HCT116 (cell line): ENCODE measurements at regions not wholly inside any gene's neighbourhood (a gene's known extent, or its start where the extent isn't known, plus 50 kb on each side); places are given as distances from the start of the nearest gene placed in this dataset.
A peak's percentile ranks its signal among the peaks of the same experiment; 100 is the strongest.

Experiments
- ATAC-seq: fragments of 200-7000 bp; cut with Tn5 transposase; 2 replicates; pipeline ENCODE4 v1.9.1; 2020; ENCODE audit warnings: mild to moderate bottlenecking, moderate library complexity
- BruUV-seq: library from RNA; stranded (reverse); fragments of 400-500 nt; replicated peaks from 2 replicates; lab custom pipeline; 2021; lab: Mats Ljungman, UMichigan
- CTCF ChIA-PET: fragments of 300-600 bp; sonication (Branson Sonifier 250); formaldehyde crosslinking; loops from one replicate; lab custom pipeline; 2021; ENCODE audit warnings: antibody characterized with exemption; lab: Charles Lee
- POLR2A ChIA-PET: fragments of 300-600, 350-600 bp; sonication (Branson Sonifier 250); formaldehyde crosslinking; loops from one replicate; lab custom pipeline; 2021; ENCODE audit warnings: antibody characterized with exemption; lab: Charles Lee
- RAD21 ChIA-PET, 2 experiments: fragments of 300-600 bp; sonication (Branson Sonifier 250); formaldehyde crosslinking; loops; one replicate each; lab custom pipeline; 2023; ENCODE audit warnings: low total read pairs in 2 of 2; ENCODE audit not compliant: uncharacterized antibody in 2 of 2, unreplicated experiment in 2 of 2, low non-redundant PET in 1 of 2; lab: Charles Lee
- DNase-seq: peaks from one replicate; pipeline ENCODE4 v3.0.0-alpha.2; 2010; ENCODE audit warnings: low read depth, low spot score
- H2AFZ ChIP-seq: fragments of 200-600 bp; shearing (Covaris generic), sonication (generic); 2 replicates; pipeline ENCODE4 v1.6.1; 2017; ENCODE audit warnings: low read depth, mixed run types, mixed read lengths, antibody characterized with exemption, low read length; ENCODE audit not compliant: poor library complexity, severe bottlenecking
- H3K27ac ChIP-seq: 2 replicates; pipeline ENCODE4 v1.5.1; 2012; ENCODE audit warnings: low read depth, low read length
- H3K27me3 ChIP-seq: fragments of 200-600 bp; sonication (generic); 2 replicates; pipeline ENCODE4 v1.6.1; 2016; ENCODE audit warnings: mixed run types, low read length, mixed read lengths; ENCODE audit not compliant: insufficient read depth
- H3K36me3 ChIP-seq, 2 experiments: fragments of 200-500 bp in 1 of 2; fragments of 200-600 bp in 1 of 2; sonication (Bioruptor generic) in 1 of 2; sonication (generic) in 1 of 2; 2 replicates each; pipeline versions ENCODE4 v1.5.1 to v1.6.1; 2014 to 2016; ENCODE audit warnings: low read length in 2 of 2, inconsistent platforms in 1 of 2, mixed read lengths in 1 of 2, mixed run types in 1 of 2; ENCODE audit not compliant: insufficient read depth in 2 of 2, control insufficient read depth in 1 of 2
- H3K4me1 ChIP-seq, 2 experiments: fragments of 200-600 bp in 1 of 2; sonication (generic) in 1 of 2; 2 replicates each; pipeline versions ENCODE4 v1.5.1 to v1.6.1; 2012 to 2017; ENCODE audit warnings: low read length in 2 of 2, inconsistent platforms in 1 of 2, mild to moderate bottlenecking in 1 of 2, mixed read lengths in 1 of 2, mixed run types in 1 of 2, moderate library complexity in 1 of 2; ENCODE audit not compliant: insufficient read depth in 2 of 2, control insufficient read depth in 1 of 2
- H3K4me2 ChIP-seq: fragments of 200-600 bp; sonication (generic); 2 replicates; pipeline ENCODE4 v1.6.1; 2017; ENCODE audit warnings: mixed run types, low read length, mixed read lengths
- H3K4me3 ChIP-seq, 2 experiments: fragments of 200-600 bp in 1 of 2; sonication (generic) in 1 of 2; replicated peaks in 1 of 2; 2 replicates each; pipeline ENCODE4 v1.5.1; 2011 to 2016; ENCODE audit warnings: low read length in 2 of 2, control low read depth in 1 of 2, low read depth in 1 of 2, mild to moderate bottlenecking in 1 of 2, mixed read lengths in 1 of 2, mixed run types in 1 of 2
- H3K79me2 ChIP-seq: fragments of 200-600 bp; sonication (generic); 2 replicates; pipeline ENCODE4 v1.6.1; 2017; ENCODE audit warnings: mild to moderate bottlenecking, mixed run types, low read length, moderate library complexity, mixed read lengths; ENCODE audit not compliant: insufficient read depth
- H3K9ac ChIP-seq: fragments of 200-600 bp; sonication (generic); 2 replicates; pipeline ENCODE4 v1.6.1; 2016; ENCODE audit warnings: low read length, mixed read lengths
- H3K9me2 ChIP-seq: fragments of 200-600 bp; sonication (generic), shearing (Covaris generic); 2 replicates; pipeline ENCODE4 v1.6.1; 2017; ENCODE audit warnings: mixed run types, mild to moderate bottlenecking, moderate library complexity; ENCODE audit not compliant: insufficient read depth
- H3K9me3 ChIP-seq, 2 experiments: fragments of 200-500 bp in 1 of 2; fragments of 200-600 bp in 1 of 2; sonication (Bioruptor generic) in 1 of 2; sonication (generic) in 1 of 2; 2 replicates each; pipeline ENCODE4 v1.6.1; 2014 to 2017; ENCODE audit warnings: low read length in 2 of 2, mixed read lengths in 2 of 2, inconsistent platforms in 1 of 2, low read depth in 1 of 2, mild to moderate bottlenecking in 1 of 2, mixed run types in 1 of 2, moderate library complexity in 1 of 2; ENCODE audit not compliant: control insufficient read depth in 1 of 2, insufficient read depth in 1 of 2
- H4K20me1 ChIP-seq: fragments of 200-600 bp; sonication (generic), shearing (Covaris generic); 2 replicates; pipeline ENCODE4 v1.6.1; 2017; ENCODE audit warnings: mixed run types, mild to moderate bottlenecking, moderate library complexity; ENCODE audit not compliant: insufficient read depth
- CBX3 ChIP-seq: IDR thresholded peaks from 2 replicates; pipeline ENCODE4 v1.6.1; 2012; ENCODE audit warnings: low read depth
- CEBPB ChIP-seq: IDR thresholded peaks from 2 replicates; pipeline ENCODE4 v1.6.1; 2012; ENCODE audit warnings: low read depth
- ELF1 ChIP-seq: IDR thresholded peaks from 2 replicates; pipeline ENCODE4 v1.6.1; 2012; ENCODE audit warnings: low read depth, borderline replicate concordance
- EZH2phosphoT487 ChIP-seq: fragments of 200-600 bp; IDR thresholded peaks from 2 replicates; pipeline ENCODE4 v1.6.1; 2018; ENCODE audit warnings: antibody characterized with exemption, borderline replicate concordance
- FOSL1 ChIP-seq: IDR thresholded peaks from 2 replicates; pipeline ENCODE4 v1.6.1; 2012; ENCODE audit warnings: low read depth
- JUND ChIP-seq: IDR thresholded peaks from 2 replicates; pipeline ENCODE4 v1.6.1; 2012
- POLR2A ChIP-seq: IDR thresholded peaks from 2 replicates; pipeline ENCODE4 v1.7.0; 2011; ENCODE audit warnings: borderline replicate concordance; ENCODE audit not compliant: insufficient read depth, insufficient read length; ENCODE audit errors: extremely low read depth
- POLR2AphosphoS5 ChIP-seq: IDR thresholded peaks from 2 replicates; pipeline ENCODE4 v1.6.1; 2011; ENCODE audit warnings: mild to moderate bottlenecking, low read depth, low read length, moderate library complexity
- RAD21 ChIP-seq: IDR thresholded peaks from 2 replicates; pipeline ENCODE4 v1.6.1; 2012; ENCODE audit warnings: low read depth, mild to moderate bottlenecking
- SIN3A ChIP-seq: IDR thresholded peaks from 2 replicates; pipeline ENCODE4 v1.6.1; 2012; ENCODE audit warnings: low read depth
- SP1 ChIP-seq: IDR thresholded peaks from 2 replicates; pipeline ENCODE4 v1.6.1; 2012; ENCODE audit warnings: low read depth
- SRF ChIP-seq: IDR thresholded peaks from 2 replicates; pipeline ENCODE4 v1.6.1; 2012; ENCODE audit warnings: low read depth
- TCF7L2 ChIP-seq: IDR thresholded peaks from 2 replicates; pipeline ENCODE4 v1.7.0; 2011; ENCODE audit warnings: borderline replicate concordance, inconsistent platforms; ENCODE audit not compliant: insufficient read depth, insufficient read length; ENCODE audit errors: extremely low read depth
- YY1 ChIP-seq: IDR thresholded peaks from 2 replicates; pipeline ENCODE4 v1.6.1; 2011; ENCODE audit warnings: low read length, low read depth, moderate library complexity, mild to moderate bottlenecking; ENCODE audit not compliant: insufficient replicate concordance; ENCODE audit errors: extremely low read depth
- ZFX ChIP-seq: fragments of 450-650 bp; IDR thresholded peaks from 2 replicates; pipeline ENCODE4 v1.6.1; 2017
- ZNF274 ChIP-seq: fragments of 200-500 bp; sonication (Bioruptor generic); IDR thresholded peaks from 2 replicates; pipeline ENCODE4 v1.6.1; 2014; ENCODE audit warnings: mild to moderate bottlenecking, low read depth, low read length, inconsistent platforms
- intact Hi-C: fragments of 100-400 bp; cut with micrococcal nuclease; formaldehyde crosslinking; loops from 2 replicates; pipeline ENCODE4 v1.10.0; 2022
- TF ChIP-seq, protein P1 (sequence below): IDR thresholded peaks from 2 replicates; pipeline ENCODE4 v1.6.1; 2012
- TF ChIP-seq, protein P2 (sequence below), 3 experiments: fragments of 200-600 bp in 1 of 3; sonication (generic) in 1 of 3; IDR thresholded peaks in 2 of 3; conservative IDR thresholded peaks in 1 of 3; 2 replicates each; pipeline ENCODE4 v1.5.1; 2012 to 2017; ENCODE audit warnings: low read depth in 2 of 3, low read length in 2 of 3, antibody characterized with exemption in 1 of 3, borderline replicate concordance in 1 of 3, control low read depth in 1 of 3, mild to moderate bottlenecking in 1 of 3, mixed read lengths in 1 of 3, mixed run types in 1 of 3, moderate library complexity in 1 of 3; ENCODE audit not compliant: insufficient read depth in 1 of 3
- TF ChIP-seq, protein P3 (sequence below): IDR thresholded peaks from 2 replicates; pipeline ENCODE4 v1.6.1; 2012

DNA sequence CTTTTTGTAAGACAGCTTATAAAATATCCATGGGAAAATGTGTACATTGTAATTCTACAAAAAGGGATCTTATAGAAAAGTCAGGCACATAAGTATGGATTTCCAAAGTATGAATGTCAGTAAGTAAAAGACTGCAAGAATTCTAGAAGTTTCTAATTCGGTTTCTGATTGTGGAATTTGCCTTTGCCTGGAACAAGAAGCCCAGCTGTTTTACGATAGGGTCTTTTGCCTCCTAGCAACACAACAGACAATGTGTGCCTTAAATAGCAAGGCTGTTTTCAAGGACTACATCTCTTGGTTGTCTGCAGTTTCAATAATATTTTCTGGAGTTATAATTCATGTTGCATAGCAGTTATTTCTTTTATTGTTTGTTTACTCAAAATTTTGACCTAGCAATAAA lies 312.9 kb downstream of the MTX2 start:
- Histone ChIP-seq H3K9me2 (no peaks in the 10 kb centered on the region), H3K79me2 (no peaks in the 10 kb centered on the region), H3K4me2 (peak overlapping the region; percentile 62; the same call in 1 of the 2 replicates), H3K36me3 (no peaks in the 10 kb centered on the region)
- DNase-seq = no peak
- RAD21 ChIA-PET = interaction anchor here in 1 of 2 experiments (1.6 kb wide), 1 partner anchor 28 kb away, joined by 3 read pairs; no protein-coding TSS in a partner anchor
- no peak for TF ChIP-seq POLR2A
- no peak for TF ChIP-seq JUND
- no peak for TF ChIP-seq SIN3A
- TF ChIP-seq ZFX = no peak
- no peak for TF ChIP-seq ELF1
- TF ChIP-seq, all 23 proteins: peak for 0
- BruUV-seq = no TSS peak
- Histone ChIP-seq H3K9ac (no peak overlapping the region), H3K4me3 (no peak overlapping the region), H2AFZ (no peak overlapping the region), H4K20me1 (no peaks in the 10 kb centered on the region), H3K4me1 (peaks cover 13 to 24% of the 10 kb centered on the region in 2 experiments; a peak in 3 of 4 replicates), H3K9me3 (no peaks in the 10 kb centered on the region), H3K27ac (no peak overlapping the region), H3K27me3 (no peaks in the 10 kb centered on the region)
- no peak for ATAC-seq
- ChIA-PET POLR2A (no interaction called here), CTCF (interaction anchor here (1.1 to 1.7 kb wide), 2 partner anchors 28 to 441 kb away, joined by 3 to 4 read pairs; no protein-coding TSS in a partner anchor)
- intact Hi-C loops = no loop called here

DNA sequence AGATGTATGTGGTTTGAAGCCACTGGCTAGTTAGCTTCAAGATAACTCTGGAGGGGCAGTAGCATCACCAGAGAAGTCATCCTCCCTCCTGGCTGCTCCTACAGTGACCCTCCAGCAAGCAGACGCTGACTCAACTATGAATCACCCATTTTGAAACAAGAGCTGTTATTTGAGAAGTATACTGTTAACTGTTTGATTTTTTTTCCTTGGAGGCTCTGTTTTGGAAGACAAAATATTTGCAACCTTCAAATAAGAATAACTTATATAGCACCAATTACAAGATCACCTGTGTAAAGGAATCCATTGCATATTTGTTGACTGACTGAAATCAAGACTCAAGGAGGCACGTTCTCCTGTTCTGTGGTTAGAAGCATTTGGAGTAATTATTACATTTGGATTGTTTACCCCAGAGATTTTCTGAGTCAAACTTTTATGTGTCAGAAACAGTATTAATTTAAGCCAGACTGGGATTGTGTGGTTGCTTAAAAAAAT lies 313.8 kb downstream of the MTX2 start:
- BruUV-seq = no TSS peak
- no peak overlapping the region for H3K9ac ChIP-seq
- intact Hi-C loops = no loop called here

More for the DNA sequence above, 313.8 kb downstream of the MTX2 start:
- RAD21 ChIA-PET = interaction anchor here (1.0 to 1.6 kb wide), 2 partner anchors 28 to 29 kb away, joined by 3 to 5 read pairs; no protein-coding TSS in a partner anchor
- CTCF ChIA-PET = interaction anchor here (0.7 to 1.5 kb wide), 3 partner anchors 8 to 456 kb away, joined by 3 to 12 read pairs (median 3); no protein-coding TSS in a partner anchor
- Histone ChIP-seq H3K79me2 (no peaks in the 10 kb centered on the region), H2AFZ (peak overlapping the region; percentile 69), H3K27ac (no peak overlapping the region)
- TF ChIP-seq ZNF274 = no peak
- no peak for TF ChIP-seq EZH2phosphoT487
- no peak for TF ChIP-seq ZFX
- TF ChIP-seq CBX3 = 0 out of 2 replicates have a peak, but pooled peaks have one; percentile 50
- TF ChIP-seq RAD21 = no peak
- TF ChIP-seq POLR2AphosphoS5 = 0 out of 2 replicates have a peak, but pooled peaks have one; percentile 22
- TF ChIP-seq SIN3A = peak; percentile 54; the same call in 1 of the 2 replicates
- peak; percentile 21 for TF ChIP-seq TCF7L2
- TF ChIP-seq YY1 = peak; percentile 57
- peak; percentile 97 for TF ChIP-seq FOSL1
- TF ChIP-seq, protein P1, sequence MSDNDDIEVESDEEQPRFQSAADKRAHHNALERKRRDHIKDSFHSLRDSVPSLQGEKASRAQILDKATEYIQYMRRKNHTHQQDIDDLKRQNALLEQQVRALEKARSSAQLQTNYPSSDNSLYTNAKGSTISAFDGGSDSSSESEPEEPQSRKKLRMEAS = no peak
- peak; percentile 76 for TF ChIP-seq SRF
- TF ChIP-seq, protein P2, sequence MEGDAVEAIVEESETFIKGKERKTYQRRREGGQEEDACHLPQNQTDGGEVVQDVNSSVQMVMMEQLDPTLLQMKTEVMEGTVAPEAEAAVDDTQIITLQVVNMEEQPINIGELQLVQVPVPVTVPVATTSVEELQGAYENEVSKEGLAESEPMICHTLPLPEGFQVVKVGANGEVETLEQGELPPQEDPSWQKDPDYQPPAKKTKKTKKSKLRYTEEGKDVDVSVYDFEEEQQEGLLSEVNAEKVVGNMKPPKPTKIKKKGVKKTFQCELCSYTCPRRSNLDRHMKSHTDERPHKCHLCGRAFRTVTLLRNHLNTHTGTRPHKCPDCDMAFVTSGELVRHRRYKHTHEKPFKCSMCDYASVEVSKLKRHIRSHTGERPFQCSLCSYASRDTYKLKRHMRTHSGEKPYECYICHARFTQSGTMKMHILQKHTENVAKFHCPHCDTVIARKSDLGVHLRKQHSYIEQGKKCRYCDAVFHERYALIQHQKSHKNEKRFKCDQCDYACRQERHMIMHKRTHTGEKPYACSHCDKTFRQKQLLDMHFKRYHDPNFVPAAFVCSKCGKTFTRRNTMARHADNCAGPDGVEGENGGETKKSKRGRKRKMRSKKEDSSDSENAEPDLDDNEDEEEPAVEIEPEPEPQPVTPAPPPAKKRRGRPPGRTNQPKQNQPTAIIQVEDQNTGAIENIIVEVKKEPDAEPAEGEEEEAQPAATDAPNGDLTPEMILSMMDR (IDR thresholded peaks at IDR 0.05 in 2 of 3, conservative IDR thresholded peaks at IDR 0.05 in 1 of 3; ENCODE audit: borderline replicate concordance in 1 of 3, insufficient read depth in 1 of 3, low read depth in 2 of 3, low read length in 2 of 3) = no peak
- peak; percentile 70; the same call in 1 of the 2 replicates for TF ChIP-seq CEBPB
- TF ChIP-seq, protein P3, sequence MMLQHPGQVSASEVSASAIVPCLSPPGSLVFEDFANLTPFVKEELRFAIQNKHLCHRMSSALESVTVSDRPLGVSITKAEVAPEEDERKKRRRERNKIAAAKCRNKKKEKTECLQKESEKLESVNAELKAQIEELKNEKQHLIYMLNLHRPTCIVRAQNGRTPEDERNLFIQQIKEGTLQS = peak; percentile 30; the same call in 1 of the 2 replicates
- peak; percentile 65 for TF ChIP-seq SP1
- peak; percentile 91 for TF ChIP-seq JUND
- TF ChIP-seq, all 23 proteins: peak for 11
- peak overlapping the region; percentile 62 for H3K4me2 ChIP-seq
- ATAC-seq = peak; percentile 98
- peak overlapping the region; percentile 14 to 40; a peak in 2 of 4 replicates for H3K4me3 ChIP-seq
- no peaks in the 10 kb centered on the region for H3K27me3 ChIP-seq
- no peaks in the 10 kb centered on the region for H3K9me2 ChIP-seq
- no peaks in the 10 kb centered on the region for H3K36me3 ChIP-seq
- POLR2A ChIA-PET = interaction anchor here (1.4 kb wide), 1 partner anchor 29 kb away, joined by 4 read pairs; no protein-coding TSS in a partner anchor
- peaks cover 13 to 24% of the 10 kb centered on the region in 2 experiments; a peak in 3 of 4 replicates for H3K4me1 ChIP-seq
- H4K20me1 ChIP-seq = no peaks in the 10 kb centered on the region
- DNase-seq = peak; percentile 65
- no peaks in the 10 kb centered on the region for H3K9me3 ChIP-seq
